VCaP (cell line): ENCODE measurements at regions not wholly inside any gene's neighbourhood (a gene's known extent, or its start where the extent isn't known, plus 50 kb on each side); places are given as distances from the start of the nearest gene placed in this dataset.

Source experiments
- H3K27ac ChIP-seq: fragments of 450-650 bp; 2 replicates; pipeline ENCODE4 v1.5.1; 2017
- TF ChIP-seq, protein P1 (sequence below): fragments of 450-650 bp; conservative IDR thresholded peaks from 2 replicates; pipeline ENCODE4 v1.5.1; 2017; ENCODE audit warnings: mild to moderate bottlenecking, moderate library complexity

DNA sequence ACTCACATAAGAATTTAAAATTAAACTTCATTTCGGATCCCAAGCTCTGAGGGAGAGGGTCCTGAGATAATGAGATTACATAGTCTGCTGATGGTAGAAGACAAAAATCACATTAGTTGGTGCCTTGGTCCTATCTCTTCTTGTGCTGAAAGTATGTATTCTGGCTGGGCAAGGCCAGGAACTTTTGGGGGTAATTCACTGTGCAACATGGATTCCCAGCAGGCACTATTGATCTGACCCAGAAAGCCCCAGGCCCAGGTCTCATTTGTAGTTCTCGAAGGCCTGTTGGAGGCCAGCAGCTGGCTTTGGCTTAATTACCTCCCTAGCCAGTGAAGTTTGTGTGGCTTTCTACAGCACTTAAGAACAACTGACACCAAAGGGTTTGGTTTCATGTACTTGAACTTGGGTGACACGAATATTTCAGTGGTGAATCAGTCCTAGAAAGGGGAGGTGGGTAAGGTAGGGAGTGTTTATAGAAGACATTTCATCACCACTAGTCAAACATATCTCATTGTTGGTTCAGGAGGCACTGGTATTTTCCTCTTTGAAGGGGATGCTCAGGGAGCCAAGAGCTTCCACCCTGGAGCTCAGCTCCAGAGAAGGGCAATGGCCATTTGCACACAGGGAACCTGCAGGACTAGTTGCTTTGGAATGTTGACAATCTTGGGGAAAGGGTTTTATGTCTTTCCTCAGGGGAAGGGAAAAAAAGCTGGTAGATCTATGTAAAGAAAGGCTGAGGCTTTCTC lies 217.8 kb downstream of the OSR1 start:
- TF ChIP-seq, protein P1, sequence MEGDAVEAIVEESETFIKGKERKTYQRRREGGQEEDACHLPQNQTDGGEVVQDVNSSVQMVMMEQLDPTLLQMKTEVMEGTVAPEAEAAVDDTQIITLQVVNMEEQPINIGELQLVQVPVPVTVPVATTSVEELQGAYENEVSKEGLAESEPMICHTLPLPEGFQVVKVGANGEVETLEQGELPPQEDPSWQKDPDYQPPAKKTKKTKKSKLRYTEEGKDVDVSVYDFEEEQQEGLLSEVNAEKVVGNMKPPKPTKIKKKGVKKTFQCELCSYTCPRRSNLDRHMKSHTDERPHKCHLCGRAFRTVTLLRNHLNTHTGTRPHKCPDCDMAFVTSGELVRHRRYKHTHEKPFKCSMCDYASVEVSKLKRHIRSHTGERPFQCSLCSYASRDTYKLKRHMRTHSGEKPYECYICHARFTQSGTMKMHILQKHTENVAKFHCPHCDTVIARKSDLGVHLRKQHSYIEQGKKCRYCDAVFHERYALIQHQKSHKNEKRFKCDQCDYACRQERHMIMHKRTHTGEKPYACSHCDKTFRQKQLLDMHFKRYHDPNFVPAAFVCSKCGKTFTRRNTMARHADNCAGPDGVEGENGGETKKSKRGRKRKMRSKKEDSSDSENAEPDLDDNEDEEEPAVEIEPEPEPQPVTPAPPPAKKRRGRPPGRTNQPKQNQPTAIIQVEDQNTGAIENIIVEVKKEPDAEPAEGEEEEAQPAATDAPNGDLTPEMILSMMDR: no peak
- H3K27ac ChIP-seq: peak overlapping the region; percentile 18

DNA sequence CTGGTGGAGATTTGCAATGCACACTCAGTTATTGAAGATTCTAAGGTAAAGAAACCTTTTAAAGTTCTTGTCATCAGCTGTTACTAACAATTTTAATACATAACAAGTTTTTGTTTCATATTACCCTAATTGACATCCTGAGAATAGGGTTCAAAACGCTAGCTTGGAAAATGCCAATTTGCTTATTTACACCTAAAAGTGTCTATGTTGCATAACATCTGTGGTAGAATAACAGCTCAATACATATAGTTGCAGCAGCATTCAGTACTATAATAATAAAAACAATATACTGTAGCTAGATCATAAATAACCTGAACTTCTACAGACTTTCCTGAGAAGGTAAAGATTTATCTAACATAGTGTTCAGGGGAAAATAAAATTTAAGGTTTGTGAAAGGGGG lies 219.0 kb downstream of the OSR1 start:
- no peak overlapping the region for H3K27ac ChIP-seq
- TF ChIP-seq, protein P1: no peak

DNA sequence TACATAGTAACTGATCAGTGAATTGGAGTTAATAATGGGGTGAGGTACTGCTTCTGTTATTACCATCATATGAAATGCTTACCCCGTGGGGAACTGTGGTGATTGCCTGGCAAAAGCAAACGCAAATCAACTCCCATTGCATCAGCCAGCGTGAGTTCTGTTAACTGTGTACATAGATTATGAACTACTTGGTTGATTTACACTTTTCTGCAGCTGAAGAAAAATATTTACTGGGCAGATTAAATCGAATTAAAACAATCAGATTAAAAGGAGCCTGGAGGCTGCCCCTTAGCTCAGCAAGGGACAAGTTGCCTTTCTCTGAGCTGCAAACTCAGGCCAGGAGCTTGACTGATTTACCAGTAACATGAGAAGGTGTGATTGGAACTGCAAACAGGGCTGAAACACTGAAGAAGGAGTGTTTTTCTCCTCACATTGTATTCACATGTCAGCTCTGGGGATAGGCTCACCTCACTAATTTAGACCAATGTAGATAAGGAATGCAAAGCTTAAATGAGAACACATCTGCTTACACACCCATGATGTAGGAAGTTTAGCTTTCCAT lies 220.1 kb downstream of the OSR1 start:
- no peak overlapping the region for H3K27ac ChIP-seq
- TF ChIP-seq, protein P1: no peak

DNA sequence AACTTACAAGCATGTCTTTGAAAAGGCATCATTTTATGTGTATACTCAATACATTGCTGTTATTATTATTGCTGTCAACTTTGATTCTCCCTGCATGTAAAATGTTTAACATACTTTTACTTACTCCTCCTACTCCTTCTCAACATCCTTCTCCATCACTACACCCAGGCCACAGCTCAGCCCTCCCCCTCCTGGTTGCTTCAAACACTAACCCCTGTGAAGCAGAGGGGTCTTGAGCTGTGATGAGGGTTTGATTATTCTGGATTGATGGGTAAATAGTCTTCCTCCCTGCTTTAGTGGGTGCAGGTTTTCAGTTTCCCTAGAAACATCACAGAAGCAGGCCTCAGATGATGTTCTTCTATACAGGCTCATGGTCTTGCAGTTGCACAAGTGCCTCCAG lies 221.0 kb downstream of the OSR1 start:
- TF ChIP-seq, protein P1: no peak
- H3K27ac ChIP-seq: no peak overlapping the region

DNA sequence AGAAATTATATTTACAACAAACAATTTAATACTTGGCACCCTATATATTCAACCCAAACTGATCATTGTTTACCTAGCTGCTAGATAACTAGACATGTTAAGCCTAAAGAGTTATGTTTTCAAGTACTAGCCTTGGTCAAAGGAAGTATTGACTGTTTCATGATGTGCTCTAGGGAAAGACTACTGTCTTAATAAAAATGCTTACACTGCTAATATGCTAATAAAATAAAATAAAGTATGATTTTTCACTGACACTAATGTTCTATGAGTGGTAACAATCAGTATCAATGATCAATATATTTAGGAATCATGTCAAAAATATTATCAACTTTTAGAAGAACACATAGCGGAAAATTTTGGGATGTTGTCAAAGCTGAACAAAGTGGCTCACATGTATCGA lies 225.5 kb downstream of the OSR1 start:
- TF ChIP-seq, protein P1: no peak
- H3K27ac ChIP-seq: no peak overlapping the region

DNA sequence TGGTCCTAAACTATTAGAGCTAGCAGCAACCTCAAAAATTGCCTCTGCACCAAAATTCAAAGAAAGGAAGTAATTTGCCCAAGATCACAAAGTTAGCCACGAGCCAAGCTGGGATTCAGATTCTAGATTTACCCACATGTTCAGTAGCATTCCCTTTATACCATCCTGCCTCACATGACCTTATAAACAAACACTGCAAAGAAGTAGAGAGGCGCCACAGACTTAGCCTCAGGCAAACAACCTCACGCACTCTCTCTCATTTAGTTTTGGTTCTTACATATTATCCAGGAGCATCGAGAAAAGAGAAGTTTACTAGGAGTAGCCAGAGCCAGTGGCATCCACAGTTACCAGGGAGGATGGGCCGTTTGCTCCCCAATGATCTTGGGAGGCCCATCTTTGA lies 226.6 kb downstream of the OSR1 start:
- TF ChIP-seq, protein P1: no peak
- no peak overlapping the region for H3K27ac ChIP-seq

DNA sequence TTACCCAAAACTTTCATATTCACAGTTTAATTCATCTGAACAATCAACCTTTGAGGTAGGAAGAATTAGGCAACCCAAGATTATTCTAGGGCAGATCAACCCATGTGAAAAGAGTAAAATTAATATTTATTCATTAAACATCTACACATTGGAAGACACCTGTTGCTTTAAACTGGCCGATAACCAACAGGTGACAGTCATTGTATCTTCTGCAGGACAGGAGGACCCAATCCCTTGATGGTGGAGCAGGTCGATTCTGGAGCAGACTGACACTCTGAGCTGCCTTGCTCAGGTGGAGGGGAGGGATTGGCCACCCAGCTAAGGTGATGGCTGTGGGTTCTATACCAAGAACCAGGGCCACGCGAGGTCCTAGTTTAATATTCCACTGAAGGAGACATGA lies 230.3 kb downstream of the OSR1 start:
- no peak overlapping the region for H3K27ac ChIP-seq
- TF ChIP-seq, protein P1: no peak
